Stimulated activated CD4-positive, alpha-beta T cell treated with anti-CD3 and anti-CD28 coated beads, TNF-alpha, amount 100 ng/mL, for 1 hour (primary cell): ENCODE measurements at regions not wholly inside any gene's neighbourhood (a gene's known extent, or its start where the extent isn't known, plus 50 kb on each side); places are given as distances from the start of the nearest gene placed in this dataset.

ENCODE experiments used
- DNase-seq, 3 donors: peaks; one replicate each; pipeline ENCODE4 v3.0.0-alpha.2; 2020; ENCODE audit warnings: low read depth in 3 of 3, low spot score in 1 of 3

- no peak for DNase-seq
Observed at GRCh38 chr22:49607821-49608220, 219.9 kb downstream of the BRD1 start.

DNA sequence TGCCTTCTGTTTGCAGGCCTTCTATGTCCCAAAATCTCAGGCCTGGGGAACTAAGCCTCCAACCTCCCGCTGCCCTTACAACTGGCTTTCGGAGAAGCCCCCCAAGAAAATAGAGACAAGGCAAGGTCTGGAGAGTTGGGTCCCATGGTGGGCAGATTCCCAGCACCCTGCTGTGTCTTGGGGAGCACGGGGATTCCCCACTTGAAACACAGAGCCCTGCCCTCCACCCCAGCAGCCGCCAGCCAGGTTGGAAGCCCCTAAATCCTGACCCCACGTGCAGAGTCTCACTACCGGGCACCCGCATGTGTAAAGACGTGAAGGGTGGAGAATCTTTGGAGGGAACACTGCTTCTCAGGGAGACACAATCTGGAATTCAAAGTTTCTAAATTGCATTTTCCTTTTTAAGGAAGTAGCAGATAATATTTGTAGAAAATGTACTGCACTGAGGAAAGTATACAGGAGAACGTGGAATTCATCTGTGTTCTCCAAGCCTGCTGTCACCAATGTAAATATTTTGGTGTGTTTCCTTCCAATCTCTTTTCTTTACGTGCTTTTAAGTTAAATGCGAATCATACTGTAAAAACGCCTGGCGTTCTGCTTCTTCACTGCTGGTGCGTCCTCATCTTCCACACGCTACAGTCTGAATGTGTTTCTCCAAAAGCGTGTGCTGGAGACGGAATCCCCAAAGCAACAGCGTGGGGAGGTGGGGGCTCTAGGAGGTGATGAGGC, 220.9 kb downstream of the BRD1 start:
- DNase-seq, result no peak

GRCh38 chr22:49604732-49605302, 222.9 kb downstream of the BRD1 start:
- no peak for DNase-seq

DNA sequence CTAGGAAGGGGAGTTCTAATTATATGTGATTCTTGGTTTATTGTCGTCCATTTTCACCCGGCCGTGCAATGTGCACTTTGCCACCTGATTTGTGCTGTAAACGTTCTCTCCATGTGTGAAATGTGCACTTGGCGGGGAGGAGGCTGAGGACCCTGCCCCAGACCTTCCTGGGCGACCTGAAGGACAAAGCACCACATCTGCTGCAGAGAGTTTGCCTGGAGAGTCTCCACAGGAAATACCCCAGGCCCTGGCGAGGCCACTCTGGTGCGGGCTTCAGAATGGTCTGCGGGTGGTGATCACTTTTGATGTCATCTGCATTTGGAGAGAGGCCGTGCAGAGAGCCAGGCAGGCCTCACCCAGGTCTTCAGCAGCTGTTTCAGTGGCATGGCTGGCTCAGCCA, 224.7 kb downstream of the BRD1 start:
- DNase-seq, result no peak

DNA sequence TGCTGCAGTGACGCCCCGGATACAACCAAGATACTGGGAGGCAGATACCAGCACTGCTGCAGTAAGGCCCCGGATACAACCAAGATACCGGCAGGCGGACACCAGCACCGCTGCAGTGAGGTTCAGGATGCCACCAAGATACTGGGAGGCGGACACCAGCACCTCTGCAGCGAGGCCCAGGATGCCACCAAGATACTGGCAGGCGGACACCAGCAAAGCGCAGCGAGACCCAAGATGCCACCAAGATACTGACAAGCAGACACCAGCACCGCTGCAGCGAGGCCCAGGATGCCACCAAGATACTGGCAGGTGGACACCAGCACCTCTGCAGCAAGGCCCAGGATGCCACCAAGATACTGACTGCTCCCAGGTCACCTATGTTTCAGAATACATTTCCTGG, 225.2 kb downstream of the BRD1 start:
- no peak for DNase-seq

GRCh38 chr22:49601614-49602321, 225.9 kb downstream of the BRD1 start:
- DNase-seq, result no peak

- DNase-seq, result no peak
Observed at GRCh38 chr22:49600891-49601431, 226.7 kb downstream of the BRD1 start.

DNA sequence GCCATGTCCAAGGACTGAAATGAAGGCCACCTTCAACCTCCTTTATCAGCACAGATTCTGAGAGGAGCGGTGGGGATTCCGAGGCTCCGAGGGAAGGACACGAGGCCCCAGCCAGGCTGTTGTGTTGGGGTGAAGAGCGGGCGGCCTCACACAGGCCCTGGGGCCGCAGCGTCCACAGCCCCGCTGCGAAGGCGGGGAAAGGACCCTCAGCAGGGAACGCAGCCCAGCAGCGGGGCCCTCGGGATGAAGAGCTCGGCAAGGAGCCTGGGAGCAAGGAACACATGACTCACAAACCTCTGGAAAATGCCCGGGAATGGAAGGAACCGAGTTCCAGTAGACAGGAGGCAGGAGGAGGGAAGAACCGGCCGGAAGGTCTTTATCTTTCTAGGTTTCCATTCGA, 227.2 kb downstream of the BRD1 start:
- no peak for DNase-seq

- no peak for DNase-seq
Observed at GRCh38 chr22:49599691-49600455, 227.8 kb downstream of the BRD1 start.

GRCh38 chr22:49599039-49599438, 228.6 kb downstream of the BRD1 start:
- no peak for DNase-seq

DNA sequence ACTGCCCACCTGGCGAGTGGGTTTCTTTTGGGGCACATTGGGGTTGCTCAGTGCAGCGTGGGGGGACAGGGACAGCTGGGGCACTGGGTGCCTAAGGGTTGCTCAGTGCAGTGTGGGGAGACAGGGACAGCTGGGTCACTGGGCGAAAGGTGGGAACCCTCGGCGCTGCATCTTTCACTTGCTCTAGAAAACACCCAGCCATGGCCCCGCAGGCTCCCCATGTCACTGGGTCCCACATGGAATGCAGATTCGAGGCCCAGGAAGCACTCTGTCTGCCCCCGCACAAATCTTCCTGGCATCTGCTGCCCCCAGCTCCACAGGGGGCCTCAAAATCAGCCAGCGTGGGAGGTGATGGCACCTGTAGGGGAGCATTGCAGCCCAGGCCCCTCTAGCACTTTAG, 229.3 kb downstream of the BRD1 start:
- DNase-seq, result no peak

- DNase-seq, result no peak
Observed at GRCh38 chr22:49597428-49598039, 230.1 kb downstream of the BRD1 start.

DNA sequence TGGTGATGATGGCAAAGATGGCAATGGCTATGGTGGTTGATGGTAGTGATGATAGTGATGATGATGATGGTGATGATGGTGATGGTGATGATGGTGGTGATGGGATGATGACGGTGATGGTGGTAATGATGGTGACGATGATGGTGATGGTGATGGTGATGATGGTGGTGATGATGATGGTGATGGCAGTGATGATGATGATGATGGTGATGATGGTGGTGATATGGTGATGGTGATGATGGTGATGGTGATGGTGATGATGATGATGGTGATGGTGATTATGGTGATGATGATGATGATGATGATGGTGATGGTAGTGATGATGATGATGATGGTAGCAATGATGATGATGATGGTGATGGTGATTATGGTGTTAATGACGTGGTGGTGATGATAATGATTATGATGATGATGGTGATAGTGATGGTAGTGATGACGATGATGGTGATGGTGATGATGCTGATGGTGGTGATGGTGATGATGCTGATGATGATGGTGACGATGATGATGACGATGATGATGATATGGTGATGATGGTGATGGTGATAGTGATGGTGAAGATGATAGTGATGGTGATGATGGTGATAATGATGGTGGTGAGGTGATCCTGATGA, 232.1 kb downstream of the BRD1 start:
- DNase-seq, result no peak

- no peak for DNase-seq
Observed at GRCh38 chr22:49594078-49594477, 233.6 kb downstream of the BRD1 start.

DNA sequence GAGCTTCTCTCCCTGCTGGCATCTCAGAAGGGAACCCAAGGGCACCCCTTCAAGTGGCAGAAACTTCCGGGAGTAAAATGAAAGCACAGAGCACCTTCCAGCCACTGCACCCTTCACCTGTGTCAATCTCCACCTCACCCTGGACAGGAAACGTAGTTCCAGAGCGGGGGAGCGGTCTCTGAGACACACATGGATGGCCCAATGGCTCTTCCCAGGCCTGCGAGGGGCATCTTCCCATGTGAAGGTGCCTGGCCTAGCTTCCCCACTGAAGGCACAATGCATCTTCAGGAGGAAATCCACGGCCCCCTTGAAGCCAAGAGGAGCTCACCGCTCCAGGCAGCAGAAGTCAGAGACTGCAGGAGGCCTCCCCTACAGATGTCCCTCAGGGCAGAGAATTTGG, 234.2 kb downstream of the BRD1 start:
- DNase-seq, result no peak

DNA sequence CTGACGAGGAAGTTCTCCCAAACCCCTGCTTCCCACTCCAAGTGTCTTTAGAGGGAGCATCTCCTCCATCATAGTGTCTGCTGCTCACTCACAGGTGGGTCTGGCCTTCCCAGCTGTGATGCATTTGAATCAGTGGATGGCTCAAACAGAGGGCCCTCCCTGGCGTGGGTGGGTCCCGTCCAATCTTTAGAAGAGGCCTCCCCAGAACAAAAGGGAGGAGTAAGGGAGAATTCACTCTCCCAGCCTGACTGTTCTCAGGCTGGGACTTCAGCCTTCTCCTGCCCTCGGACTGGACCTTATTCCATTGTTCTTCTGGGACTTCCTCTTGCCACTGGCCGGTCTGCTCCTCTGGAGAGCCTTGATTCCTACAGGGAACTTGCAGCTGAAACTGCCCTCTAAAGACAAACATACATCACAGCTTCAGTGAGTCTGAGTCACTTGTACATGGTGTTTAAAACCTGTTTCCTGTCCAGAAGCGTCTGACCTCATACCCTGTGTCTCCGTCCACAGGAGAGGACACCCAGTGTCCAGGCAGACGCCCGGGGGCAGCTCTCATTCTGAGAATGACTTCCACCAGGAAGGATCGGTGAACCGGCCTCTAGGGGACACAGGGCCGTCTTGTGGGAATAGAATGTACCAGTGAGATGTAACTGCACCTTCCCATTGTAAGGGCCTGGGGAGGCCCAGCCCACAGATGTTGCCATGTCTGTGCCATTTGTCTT, 234.7 kb downstream of the BRD1 start:
- DNase-seq, result no peak

GRCh38 chr22:49590851-49591445, 236.7 kb downstream of the BRD1 start:
- no peak for DNase-seq

- no peak for DNase-seq
Observed at GRCh38 chr22:49590381-49590780, 237.3 kb downstream of the BRD1 start.

GRCh38 chr22:49589811-49590210, 237.9 kb downstream of the BRD1 start:
- no peak for DNase-seq

- DNase-seq, result no peak
Observed at GRCh38 chr22:49589301-49589700, 238.4 kb downstream of the BRD1 start.
